HG03064 (cell line): ENCODE measurements at regions not wholly inside any gene's neighbourhood (a gene's known extent, or its start where the extent isn't known, plus 50 kb on each side); places are given as distances from the start of the nearest gene placed in this dataset.
"Not testable (repeated sequence)": the region's sequence is repeated elsewhere in the genome, so short reads cannot be mapped to it uniquely, and the experiment has no call there.

Experiments used
- ATAC-seq: cut with Tn5 transposase; IDR thresholded peaks from one replicate; pipeline ENCODE4 v1.9.1; 2021; ENCODE audit warnings: low read depth; ENCODE audit not compliant: unreplicated experiment

DNA sequence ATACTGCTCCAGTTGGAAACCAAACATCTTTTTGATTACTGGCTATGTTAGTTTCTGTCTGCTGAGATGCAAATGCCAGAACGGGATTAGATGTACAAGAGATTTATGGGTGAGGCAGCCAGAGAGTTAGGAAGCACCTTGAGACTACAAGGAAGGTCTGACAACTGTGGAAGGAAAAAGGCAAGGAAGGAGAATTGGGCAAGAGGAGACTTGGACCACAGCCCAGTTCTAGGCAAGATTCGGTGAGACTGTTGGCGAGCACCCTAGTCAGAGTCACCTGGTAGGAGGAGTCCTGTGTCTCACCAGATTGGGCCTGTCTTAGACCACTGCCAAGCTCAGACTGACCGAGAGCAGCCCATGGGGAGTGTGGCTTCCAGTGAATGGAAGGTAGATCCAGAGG is 91.8 kb upstream of the F13A1 start:
- ATAC-seq, result no peak

GRCh38 chr6:6412700-6413099 is 92.2 kb upstream of the F13A1 start:
- no peak for ATAC-seq

DNA sequence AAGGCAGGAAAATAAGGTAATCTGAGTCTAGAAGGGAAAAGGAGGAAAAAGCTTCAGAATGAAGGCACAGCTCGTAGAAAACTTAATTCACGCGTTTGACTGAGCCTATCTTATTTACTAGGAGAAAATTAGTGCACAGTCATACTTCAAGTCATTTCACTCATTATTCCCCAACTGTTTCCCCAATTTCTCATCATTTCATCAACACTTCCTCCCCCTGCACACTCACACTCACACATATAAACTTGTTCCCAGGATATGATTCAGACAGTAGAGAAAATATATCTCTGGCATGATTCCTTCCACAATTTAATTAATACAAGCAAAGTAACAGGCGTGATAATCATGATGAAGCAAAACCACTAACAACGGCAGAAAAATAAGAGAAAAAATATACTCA is 94.5 kb upstream of the F13A1 start:
- no peak for ATAC-seq

DNA sequence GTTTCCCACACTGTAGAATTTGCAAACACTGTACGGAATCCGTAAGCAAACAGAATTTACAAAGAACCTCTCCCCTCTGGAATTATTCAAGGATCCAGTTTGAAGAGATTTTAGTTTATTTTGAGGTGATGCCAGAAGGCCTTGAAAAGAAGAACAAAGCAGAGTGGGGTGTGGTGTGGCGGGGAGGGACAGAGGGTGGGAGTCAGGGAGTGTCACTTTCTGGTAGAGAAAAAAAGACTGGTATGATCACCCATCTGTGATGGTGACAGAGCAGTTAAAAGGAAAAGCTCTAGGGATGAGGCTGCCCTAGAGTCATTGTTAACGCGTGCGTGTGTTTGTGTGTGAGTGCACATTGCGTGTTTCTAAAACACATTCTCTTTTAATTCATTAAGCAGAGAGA is 97.0 kb upstream of the F13A1 start:
- no peak for ATAC-seq

GRCh38 chr6:6418421-6418820 is 98.0 kb upstream of the F13A1 start:
- ATAC-seq, result no peak

DNA sequence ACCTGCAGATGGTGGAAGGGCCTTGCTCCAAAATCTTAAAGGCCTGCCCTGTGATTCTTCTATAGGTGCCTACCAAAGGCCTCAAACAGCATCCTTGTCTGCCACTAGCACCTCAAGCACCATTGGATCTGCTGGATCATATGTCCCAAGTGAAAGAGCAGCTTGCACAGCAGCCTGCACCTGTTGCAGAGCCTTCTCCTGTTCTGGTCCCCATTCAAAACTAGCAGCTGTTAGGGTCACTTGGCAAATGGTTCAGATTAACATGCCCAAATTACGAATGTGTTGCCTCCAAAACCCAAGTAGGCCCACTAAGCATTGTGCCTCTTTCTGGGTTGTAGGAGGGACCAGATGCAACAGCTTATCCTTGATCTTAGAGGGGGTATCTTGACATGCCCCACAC is 99.6 kb upstream of the F13A1 start:
- no peak for ATAC-seq

GRCh38 chr6:6434151-6434550 is 113.7 kb upstream of the F13A1 start:
- no peak for ATAC-seq

GRCh38 chr6:6434723-6435122 is 114.3 kb upstream of the F13A1 start:
- no peak for ATAC-seq

GRCh38 chr6:6436366-6436765 is 115.9 kb upstream of the F13A1 start:
- no peak for ATAC-seq

- no peak for ATAC-seq
Measured at GRCh38 chr6:6436946-6437345, 116.5 kb upstream of the F13A1 start.

GRCh38 chr6:6438286-6438685 is 117.8 kb upstream of the F13A1 start:
- ATAC-seq, result no peak

GRCh38 chr6:6439778-6440177 is 119.3 kb upstream of the F13A1 start:
- ATAC-seq, result no peak

GRCh38 chr6:6452002-6452401 is 131.5 kb upstream of the F13A1 start:
- ATAC-seq, result no peak

GRCh38 chr6:6453186-6453585 is 132.7 kb upstream of the F13A1 start:
- no peak for ATAC-seq

GRCh38 chr6:6455272-6455671 is 133.2 kb upstream of the LY86 start:
- ATAC-seq, result no peak

- ATAC-seq, result no peak
Measured at GRCh38 chr6:6458172-6458571, 130.3 kb upstream of the LY86 start.

DNA sequence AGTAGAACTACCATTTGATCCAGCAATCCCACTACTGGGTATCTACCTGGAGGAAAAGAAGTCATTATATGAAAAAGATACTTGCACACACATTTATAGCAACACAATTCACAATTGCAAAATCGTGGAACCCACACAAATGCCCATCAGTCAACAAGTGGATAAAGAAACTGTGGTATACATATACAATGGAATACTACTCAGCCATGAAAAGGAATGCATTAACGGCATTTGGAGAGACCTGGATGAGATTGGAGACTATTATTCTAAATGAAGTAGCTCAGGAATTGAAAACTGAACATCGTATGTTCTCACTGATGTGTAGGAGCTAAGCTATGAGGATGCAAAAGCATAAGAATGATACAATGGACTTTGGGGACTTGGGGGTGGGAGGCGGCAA is 128.6 kb upstream of the LY86 start:
- not testable (repeated sequence) for ATAC-seq

GRCh38 chr6:6460416-6460815 is 128.1 kb upstream of the LY86 start:
- no peak for ATAC-seq

DNA sequence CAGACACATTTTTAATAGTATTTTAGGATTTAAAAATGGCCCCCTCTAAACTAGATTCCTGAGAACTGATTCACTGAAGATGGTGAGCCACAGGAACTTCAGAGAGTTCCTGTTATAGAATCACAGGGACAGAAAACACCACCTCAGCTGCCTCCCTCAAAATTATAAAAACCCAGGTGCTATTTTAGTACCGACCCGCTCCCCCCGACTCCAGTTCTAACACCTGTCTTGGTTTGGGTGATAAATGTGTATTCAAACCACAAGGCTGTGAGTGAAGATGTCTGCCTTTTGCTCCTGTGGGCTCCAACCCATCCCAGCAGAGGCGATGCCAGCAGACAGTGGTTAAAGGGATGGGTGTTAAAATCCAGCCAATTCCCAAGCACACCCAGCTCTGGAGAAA is 127.4 kb upstream of the LY86 start:
- ATAC-seq, result no peak

GRCh38 chr6:6466967-6467761 is 121.4 kb upstream of the LY86 start:
- no peak for ATAC-seq

DNA sequence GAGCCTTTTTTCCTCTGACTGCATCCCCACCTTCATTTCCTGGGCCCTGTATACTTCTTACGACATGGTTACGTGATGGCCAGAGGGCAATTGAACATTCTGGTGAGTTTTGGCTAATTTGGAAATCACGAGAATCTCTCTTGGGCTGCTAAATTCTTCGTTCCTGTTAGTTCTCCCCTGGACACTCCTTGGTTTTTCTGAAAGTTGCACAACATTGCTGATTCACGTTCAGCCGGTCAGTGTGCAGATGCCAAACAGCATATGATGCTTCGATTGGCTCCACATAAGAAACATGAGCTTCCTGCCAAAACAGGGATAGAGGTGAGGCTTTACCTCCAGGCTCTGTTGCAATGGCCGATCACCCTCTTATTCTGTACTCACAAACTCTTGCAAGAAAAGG is 119.4 kb upstream of the LY86 start:
- ATAC-seq, result no peak

GRCh38 chr6:6470123-6470522 is 118.4 kb upstream of the LY86 start:
- no peak for ATAC-seq

- no peak for ATAC-seq
Measured at GRCh38 chr6:6471276-6471675, 117.2 kb upstream of the LY86 start.
